K562 (cell line): ENCODE measurements at regions not wholly inside any gene's neighbourhood (a gene's known extent, or its start where the extent isn't known, plus 50 kb on each side); places are given as distances from the start of the nearest gene placed in this dataset.

Experiments used
- ATAC-seq: fragments of 200-7000 bp; cut with Tn5 transposase; 3 replicates; pipeline ENCODE4 v1.9.1; 2020; ENCODE audit warnings: moderate library complexity
- BruUV-seq: library from RNA; stranded (reverse); fragments of 400-500 nt; replicated peaks from 2 replicates; lab custom pipeline; 2021; lab: Mats Ljungman, UMichigan
- CTCF ChIA-PET: fragments of 300-600 bp; formaldehyde crosslinking; extraction: SDS; loops from one replicate; lab custom pipeline; 2021; ENCODE audit warnings: low intra/inter-chr PET ratio; lab: Yijun Ruan, JAX
- POLR2A ChIA-PET: fragments of 300-600, 350-650 bp; sonication (Branson Sonifier 250); formaldehyde crosslinking; extraction: SDS; loops from one replicate; lab custom pipeline; 2021; ENCODE audit warnings: antibody characterized with exemption, inconsistent platforms; lab: Yijun Ruan, JAX
- DNase-seq, 4 experiments: peaks; one replicate each; pipeline versions ENCODE4 v3.0.0 to v3.0.0-alpha.2; 2011 to 2018; ENCODE audit warnings: low spot score in 3 of 4, mixed read lengths in 3 of 4; ENCODE audit errors: extremely low read depth in 1 of 4
- FAIRE-seq: peaks from 2 replicates; lab custom pipeline; 2011; peaks lifted over from hg19 to GRCh38; lab: Jason Lieb, UNC
- H2AFZ ChIP-seq: 2 replicates; pipeline ENCODE4 v1.6.0; 2011; ENCODE audit warnings: low read depth, low read length, control low read depth, inconsistent platforms
- H3K27ac ChIP-seq: fragments of 200-600 bp; 3 replicates; pipeline ENCODE4 v1.8.0; 2011; ENCODE audit warnings: low read depth, mild to moderate bottlenecking, control low read depth, inconsistent platforms, low read length, moderate library complexity, mixed read lengths; ENCODE audit errors: extremely low read depth
- H3K27me3 ChIP-seq, 2 experiments: fragments of 300-600 bp in 1 of 2; 2 replicates in 1 of 2; 3 replicates in 1 of 2; pipeline versions ENCODE4 v1.6.0 to v1.8.0; 2011; ENCODE audit warnings: inconsistent platforms in 2 of 2, low read length in 2 of 2, mild to moderate bottlenecking in 1 of 2, mixed read lengths in 1 of 2, moderate library complexity in 1 of 2; ENCODE audit not compliant: control insufficient read depth in 2 of 2, insufficient read depth in 2 of 2
- H3K36me3 ChIP-seq: fragments of 300-600 bp; 3 replicates; pipeline ENCODE4 v1.8.0; 2011; ENCODE audit warnings: mild to moderate bottlenecking, low read length, inconsistent platforms; ENCODE audit not compliant: control insufficient read depth, insufficient read depth
- H3K4me1 ChIP-seq, 2 experiments: fragments of 200-600 bp in 1 of 2; replicated peaks in 1 of 2; 2 replicates in 1 of 2; 3 replicates in 1 of 2; pipeline versions ENCODE4 v1.5.1 to v1.8.0; 2011; ENCODE audit warnings: inconsistent platforms in 2 of 2, low read length in 2 of 2, mild to moderate bottlenecking in 1 of 2, mixed read lengths in 1 of 2, moderate library complexity in 1 of 2; ENCODE audit not compliant: control insufficient read depth in 2 of 2, insufficient read depth in 2 of 2
- H3K4me2 ChIP-seq: 2 replicates; pipeline ENCODE4 v1.6.1; 2011; ENCODE audit warnings: low read length, control low read depth, inconsistent platforms, mixed read lengths; ENCODE audit not compliant: insufficient read depth
- H3K4me3 ChIP-seq: fragments of 200-600 bp; sonication (generic), shearing (Covaris generic); 2 replicates; pipeline ENCODE4 v1.5.1; 2016; ENCODE audit warnings: control low read depth, inconsistent platforms
- H3K79me2 ChIP-seq: fragments of 200-600 bp; 3 replicates; pipeline ENCODE4 v1.8.0; 2011; ENCODE audit warnings: low read length, inconsistent platforms; ENCODE audit not compliant: control insufficient read depth, insufficient read depth
- H3K9ac ChIP-seq, 2 experiments: 2 replicates each; pipeline versions ENCODE4 v1.6.0 to v1.6.1; 2011; ENCODE audit warnings: low read depth in 2 of 2, low read length in 2 of 2, control low read depth in 1 of 2, inconsistent platforms in 1 of 2, mild to moderate bottlenecking in 1 of 2, mixed read lengths in 1 of 2; ENCODE audit not compliant: insufficient read depth in 1 of 2
- H3K9me1 ChIP-seq: one replicate; pipeline ENCODE4 v1.6.0; 2011; ENCODE audit warnings: inconsistent platforms, mild to moderate bottlenecking, low read length, moderate library complexity; ENCODE audit not compliant: control insufficient read depth, insufficient read depth
- H3K9me3 ChIP-seq: replicated peaks from 2 replicates; pipeline ENCODE4 v1.5.1; 2011; ENCODE audit warnings: low read depth, low read length, inconsistent platforms; ENCODE audit not compliant: control insufficient read depth, insufficient read depth
- H4K20me1 ChIP-seq: replicated peaks from 2 replicates; pipeline ENCODE4 v1.6.1; 2011; ENCODE audit warnings: low read length, inconsistent platforms, mixed read lengths; ENCODE audit not compliant: control insufficient read depth, insufficient read depth
- HDAC3 ChIP-seq: fragments of 450-650 bp; IDR thresholded peaks from 2 replicates; pipeline ENCODE4 v1.6.1; 2018; ENCODE audit warnings: borderline replicate concordance, mild to moderate bottlenecking, moderate library complexity; ENCODE audit not compliant: partially characterized antibody
- HEY1 ChIP-seq: fragments of 250-450 bp; sonication (Bioruptor Pico); IDR thresholded peaks from 2 replicates; pipeline ENCODE4 v1.5.0; 2020; ENCODE audit warnings: mild to moderate bottlenecking, moderate library complexity, borderline replicate concordance
- HMG20B ChIP-seq: fragments of 250-450 bp; sonication (Bioruptor Pico); IDR thresholded peaks from 2 replicates; pipeline ENCODE4 v1.5.0; 2021; ENCODE audit warnings: mild to moderate bottlenecking
- KLF13 ChIP-seq: fragments of 450-650 bp; IDR thresholded peaks from 2 replicates; pipeline ENCODE4 v1.6.1; 2016; ENCODE audit warnings: missing genetic modification characterization, low read depth, mild to moderate bottlenecking, missing compliant biosample characterization, moderate library complexity, borderline replicate concordance
- POU5F1 ChIP-seq: fragments of 150-350 bp; IDR thresholded peaks from 2 replicates; pipeline ENCODE4 v1.6.1; 2014; ENCODE audit warnings: borderline replicate concordance, low read length, low read depth, mild to moderate bottlenecking; ENCODE audit not compliant: partially characterized antibody
- SIN3A ChIP-seq, 2 experiments: fragments of 150-350 bp in 1 of 2; IDR thresholded peaks; 2 replicates each; pipeline ENCODE4 v1.6.1; 2011 to 2016; ENCODE audit warnings: borderline replicate concordance in 2 of 2, low read depth in 2 of 2, low read length in 2 of 2, mild to moderate bottlenecking in 2 of 2, moderate library complexity in 2 of 2; ENCODE audit not compliant: control insufficient read depth in 1 of 2
- SMAD1 ChIP-seq: fragments of 150-350 bp; IDR thresholded peaks from 2 replicates; pipeline ENCODE4 v1.6.1; 2014; ENCODE audit warnings: low read length, low read depth; ENCODE audit not compliant: partially characterized antibody
- ZNF253 ChIP-seq: fragments of 250-450 bp; sonication (Bioruptor Pico); conservative IDR thresholded peaks from 2 replicates; pipeline ENCODE4 v1.6.1; 2021; ENCODE audit warnings: mild to moderate bottlenecking
- ZNF274 ChIP-seq: IDR thresholded peaks from 2 replicates; pipeline ENCODE4 v1.6.1; 2011; ENCODE audit warnings: low read depth, mild to moderate bottlenecking, low read length, moderate library complexity, borderline replicate concordance
- in situ Hi-C: fragments of 300-500 bp; cut with MboI; formaldehyde crosslinking; loops from 4 replicates; pipeline ENCODE4 v1.15.0; 2018; ENCODE audit warnings: inconsistent platforms, mixed read lengths
- intact Hi-C: fragments of 100-400 bp; cut with micrococcal nuclease; formaldehyde crosslinking; loops from 2 replicates; pipeline ENCODE4 v1.14.2; 2022
- TF ChIP-seq, protein P1 (sequence below), 2 experiments: fragments of 450-650 bp; IDR thresholded peaks; 2 replicates each; pipeline ENCODE4 v1.6.1; 2016; ENCODE audit warnings: mild to moderate bottlenecking in 2 of 2, borderline replicate concordance in 1 of 2, low read depth in 1 of 2, moderate library complexity in 1 of 2
- TF ChIP-seq, protein P2 (sequence below): fragments of 450-650 bp; IDR thresholded peaks from 2 replicates; pipeline ENCODE4 v1.6.1; 2018; ENCODE audit not compliant: partially characterized antibody

DNA sequence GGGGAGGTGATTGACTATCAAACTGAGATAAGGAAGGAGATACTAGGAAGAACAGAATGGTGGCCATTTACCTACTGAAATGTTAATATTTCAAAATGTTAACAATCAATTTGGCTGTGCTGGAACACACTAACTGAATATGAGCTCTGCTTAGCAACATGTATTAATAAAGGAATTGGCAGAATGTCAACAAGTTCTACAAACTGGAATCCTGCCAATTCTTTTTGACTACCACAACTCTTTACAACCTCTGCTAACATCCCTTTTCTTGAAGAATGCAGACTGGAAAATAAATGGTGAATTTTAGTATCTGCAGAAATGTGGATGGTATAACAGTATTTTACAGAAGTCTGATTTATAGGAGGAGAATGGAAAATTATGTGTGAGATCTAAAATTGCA, 446.4 kb downstream of the ISL1 start:
- no peaks in the 10 kb centered on the region for H3K36me3 ChIP-seq
- no peaks in the 10 kb centered on the region for H3K27me3 ChIP-seq
- CTCF ChIA-PET, result no interaction called here
- no peaks in the 10 kb centered on the region for H3K4me1 ChIP-seq
- no peaks in the 10 kb centered on the region for H3K79me2 ChIP-seq
- no peak overlapping the region for H3K27ac ChIP-seq
- in situ Hi-C loops (no loop called here), intact Hi-C loops (no loop called here)
- H3K9me1 ChIP-seq, result no peaks in the 10 kb centered on the region
- H3K9ac ChIP-seq, result no peak overlapping the region
- ATAC-seq, result no peak
- DNase-seq, result no peak
- no TSS peak for BruUV-seq
- FAIRE-seq, result no peak
- no peak overlapping the region for H3K4me3 ChIP-seq
- no peak overlapping the region for H3K4me2 ChIP-seq
- H4K20me1 ChIP-seq, result no peaks in the 10 kb centered on the region
- H2AFZ ChIP-seq, result no peak overlapping the region
- POLR2A ChIA-PET, result no interaction called here
- no peaks in the 10 kb centered on the region for H3K9me3 ChIP-seq
- TF ChIP-seq POU5F1 (no peak), ZNF274 (no peak), ZNF253 (CRISPR knock-in tag) (no peak), HEY1 (no peak), SMAD1 (no peak), SIN3A (IDR thresholded peaks at IDR 0.05; ENCODE audit: borderline replicate concordance in 2 of 2, control insufficient read depth in 1 of 2, low read depth in 2 of 2, low read length in 2 of 2) (no peak), HDAC3 (no peak), HMG20B (no peak), KLF13 (tag) (no peak)
- TF ChIP-seq, protein P1, sequence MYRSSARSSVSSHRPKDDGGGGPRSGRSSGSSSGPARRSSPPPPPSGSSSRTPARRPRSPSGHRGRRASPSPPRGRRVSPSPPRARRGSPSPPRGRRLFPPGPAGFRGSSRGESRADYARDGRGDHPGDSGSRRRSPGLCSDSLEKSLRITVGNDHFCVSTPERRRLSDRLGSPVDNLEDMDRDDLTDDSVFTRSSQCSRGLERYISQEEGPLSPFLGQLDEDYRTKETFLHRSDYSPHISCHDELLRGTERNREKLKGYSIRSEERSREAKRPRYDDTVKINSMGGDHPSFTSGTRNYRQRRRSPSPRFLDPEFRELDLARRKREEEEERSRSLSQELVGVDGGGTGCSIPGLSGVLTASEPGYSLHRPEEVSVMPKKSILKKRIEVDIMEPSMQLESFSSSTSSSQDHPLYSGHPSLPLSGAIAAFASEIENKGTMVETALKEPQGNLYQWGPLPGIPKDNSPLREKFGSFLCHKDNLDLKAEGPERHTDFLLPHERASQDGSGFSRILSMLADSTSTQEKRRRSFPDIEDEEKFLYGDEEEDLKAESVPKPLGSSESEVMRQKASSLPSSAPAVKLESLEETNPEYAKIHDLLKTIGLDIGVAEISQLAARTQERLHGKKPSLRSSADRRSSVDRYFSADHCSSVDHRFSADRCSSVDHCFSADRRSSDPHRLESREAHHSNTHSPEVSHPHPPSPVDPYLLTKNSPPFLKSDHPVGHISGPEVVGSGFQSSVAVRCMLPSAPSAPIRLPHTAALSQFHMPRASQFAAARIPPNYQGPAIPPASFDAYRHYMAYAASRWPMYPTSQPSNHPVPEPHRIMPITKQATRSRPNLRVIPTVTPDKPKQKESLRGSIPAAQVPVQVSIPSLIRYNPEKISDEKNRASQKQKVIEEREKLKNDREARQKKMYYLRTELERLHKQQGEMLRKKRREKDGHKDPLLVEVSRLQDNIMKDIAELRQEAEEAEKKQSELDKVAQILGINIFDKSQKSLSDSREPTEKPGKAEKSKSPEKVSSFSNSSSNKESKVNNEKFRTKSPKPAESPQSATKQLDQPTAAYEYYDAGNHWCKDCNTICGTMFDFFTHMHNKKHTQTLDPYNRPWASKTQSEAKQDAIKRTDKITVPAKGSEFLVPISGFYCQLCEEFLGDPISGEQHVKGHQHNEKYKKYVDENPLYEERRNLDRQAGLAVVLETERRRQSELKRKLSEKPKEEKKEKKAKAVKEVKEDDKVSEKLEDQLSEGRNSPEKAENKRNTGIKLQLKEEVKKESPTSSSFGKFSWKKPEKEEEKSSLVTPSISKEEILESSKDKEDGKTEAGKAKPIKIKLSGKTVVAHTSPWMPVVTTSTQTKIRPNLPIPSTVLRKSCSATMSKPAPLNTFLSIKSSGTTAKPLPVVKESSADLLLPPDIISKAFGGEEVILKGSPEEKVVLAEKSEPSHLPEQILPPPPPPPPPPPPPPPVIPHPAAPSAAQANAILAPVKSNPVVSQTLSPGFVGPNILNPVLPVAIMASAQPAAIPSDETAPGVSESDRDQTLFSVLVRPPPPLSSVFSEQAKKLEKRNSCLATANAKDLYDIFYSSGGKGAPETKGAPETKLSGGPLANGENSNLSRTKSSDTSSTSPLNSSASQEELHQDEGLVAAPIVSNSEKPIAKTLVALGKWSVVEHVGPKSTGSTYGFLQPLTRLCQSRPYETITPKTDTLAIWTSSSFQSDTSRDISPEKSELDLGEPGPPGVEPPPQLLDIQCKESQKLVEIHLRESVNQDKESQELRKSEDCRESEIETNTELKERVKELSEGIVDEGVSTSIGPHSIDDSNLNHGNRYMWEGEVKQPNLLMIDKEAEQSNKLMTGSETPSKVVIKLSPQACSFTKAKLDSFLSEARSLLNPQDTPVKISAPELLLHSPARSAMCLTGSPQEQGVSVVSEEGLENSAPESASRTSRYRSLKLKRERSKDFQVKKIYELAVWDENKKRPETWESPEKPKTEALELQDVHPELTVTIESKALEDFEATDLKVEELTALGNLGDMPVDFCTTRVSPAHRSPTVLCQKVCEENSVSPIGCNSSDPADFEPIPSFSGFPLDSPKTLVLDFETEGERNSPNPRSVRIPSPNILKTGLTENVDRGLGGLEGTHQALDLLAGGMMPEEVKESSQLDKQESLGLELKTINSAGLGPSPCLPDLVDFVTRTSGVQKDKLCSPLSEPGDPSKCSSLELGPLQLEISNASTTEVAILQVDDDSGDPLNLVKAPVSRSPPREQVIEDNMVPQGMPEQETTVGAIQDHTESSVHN (IDR thresholded peaks at IDR 0.05; ENCODE audit: borderline replicate concordance in 1 of 2, low read depth in 1 of 2), result no peak
- TF ChIP-seq, protein P2, sequence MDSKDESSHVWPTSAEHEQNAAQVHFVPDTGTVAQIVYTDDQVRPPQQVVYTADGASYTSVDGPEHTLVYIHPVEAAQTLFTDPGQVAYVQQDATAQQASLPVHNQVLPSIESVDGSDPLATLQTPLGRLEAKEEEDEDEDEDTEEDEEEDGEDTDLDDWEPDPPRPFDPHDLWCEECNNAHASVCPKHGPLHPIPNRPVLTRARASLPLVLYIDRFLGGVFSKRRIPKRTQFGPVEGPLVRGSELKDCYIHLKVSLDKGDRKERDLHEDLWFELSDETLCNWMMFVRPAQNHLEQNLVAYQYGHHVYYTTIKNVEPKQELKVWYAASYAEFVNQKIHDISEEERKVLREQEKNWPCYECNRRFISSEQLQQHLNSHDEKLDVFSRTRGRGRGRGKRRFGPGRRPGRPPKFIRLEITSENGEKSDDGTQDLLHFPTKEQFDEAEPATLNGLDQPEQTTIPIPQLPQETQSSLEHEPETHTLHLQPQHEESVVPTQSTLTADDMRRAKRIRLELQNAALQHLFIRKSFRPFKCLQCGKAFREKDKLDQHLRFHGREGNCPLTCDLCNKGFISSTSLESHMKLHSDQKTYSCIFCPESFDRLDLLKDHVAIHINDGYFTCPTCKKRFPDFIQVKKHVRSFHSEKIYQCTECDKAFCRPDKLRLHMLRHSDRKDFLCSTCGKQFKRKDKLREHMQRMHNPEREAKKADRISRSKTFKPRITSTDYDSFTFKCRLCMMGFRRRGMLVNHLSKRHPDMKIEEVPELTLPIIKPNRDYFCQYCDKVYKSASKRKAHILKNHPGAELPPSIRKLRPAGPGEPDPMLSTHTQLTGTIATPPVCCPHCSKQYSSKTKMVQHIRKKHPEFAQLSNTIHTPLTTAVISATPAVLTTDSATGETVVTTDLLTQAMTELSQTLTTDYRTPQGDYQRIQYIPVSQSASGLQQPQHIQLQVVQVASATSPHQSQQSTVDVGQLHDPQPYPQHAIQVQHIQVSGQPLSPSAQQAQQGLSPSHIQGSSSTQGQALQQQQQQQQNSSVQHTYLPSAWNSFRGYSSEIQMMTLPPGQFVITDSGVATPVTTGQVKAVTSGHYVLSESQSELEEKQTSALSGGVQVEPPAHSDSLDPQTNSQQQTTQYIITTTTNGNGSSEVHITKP, result no peak
